UCSD-AML1 (cell line): ENCODE measurements at regions not wholly inside any gene's neighbourhood (a gene's known extent, or its start where the extent isn't known, plus 50 kb on each side); places are given as distances from the start of the nearest gene placed in this dataset.

Source experiments
- DNase-seq: peaks from one replicate; lab custom pipeline; 2025; ENCODE audit not compliant: unreplicated experiment; lab: John Stamatoyannopoulos, UW

DNA sequence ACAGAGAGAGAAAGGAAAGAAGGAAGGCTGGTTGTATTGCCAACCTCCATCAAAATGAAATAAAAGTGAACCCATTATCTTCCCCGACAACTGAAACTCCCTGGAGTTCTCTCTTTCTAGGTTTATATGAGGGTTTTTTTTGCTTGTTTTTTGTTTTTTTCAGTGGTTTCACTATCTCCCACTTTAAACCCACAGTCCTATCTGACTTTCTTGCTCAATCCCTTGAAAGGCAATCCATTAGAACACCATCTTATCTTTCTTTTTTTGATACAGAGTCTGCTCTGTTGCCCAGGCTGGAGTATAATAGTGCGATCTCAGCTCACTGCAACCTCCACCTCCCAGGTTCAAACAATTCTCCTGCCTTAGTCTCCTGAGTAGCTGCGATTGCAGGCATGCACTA lies 158.0 kb upstream of the MIR17HG start:
- DNase-seq = no peak

DNA sequence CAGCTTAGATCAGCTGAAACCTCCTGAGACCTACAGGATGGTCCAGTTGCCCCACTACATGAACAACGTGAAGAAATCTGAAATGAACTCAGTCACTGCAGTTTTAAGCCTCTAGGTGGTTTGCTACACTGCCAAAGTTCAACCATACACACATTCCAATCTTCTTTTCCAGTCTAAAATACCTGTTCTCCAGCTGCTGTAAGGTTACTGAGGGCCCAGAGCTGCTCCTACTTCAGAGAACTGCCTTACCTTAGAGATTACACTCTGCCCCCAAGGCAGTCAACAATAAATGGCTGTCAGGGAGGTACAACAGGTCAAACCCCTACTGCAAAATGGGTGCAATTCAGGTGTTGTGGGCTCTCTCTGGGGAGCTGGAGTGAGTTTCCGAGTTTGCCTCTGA lies 154.1 kb upstream of the MIR17HG start:
- no peak for DNase-seq

DNA sequence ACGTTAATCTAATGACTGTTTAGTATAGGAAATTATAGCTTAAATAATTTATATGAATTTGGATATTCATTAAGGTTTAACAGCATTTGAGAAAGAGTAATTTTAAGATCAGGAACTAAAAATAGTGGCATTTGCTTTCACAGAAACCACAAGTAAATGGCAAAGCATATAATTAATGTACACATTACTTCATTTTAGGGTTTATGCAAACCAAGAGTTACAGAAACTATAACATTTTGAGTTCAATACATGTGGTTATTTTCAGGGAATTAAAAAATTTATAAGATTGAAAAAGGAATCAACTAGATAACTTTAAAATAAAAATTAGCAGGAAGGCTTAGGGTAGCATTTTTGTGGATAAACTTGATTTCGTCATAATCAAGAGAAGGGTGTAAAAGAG lies 151.7 kb upstream of the MIR17HG start:
- DNase-seq = no peak

DNA sequence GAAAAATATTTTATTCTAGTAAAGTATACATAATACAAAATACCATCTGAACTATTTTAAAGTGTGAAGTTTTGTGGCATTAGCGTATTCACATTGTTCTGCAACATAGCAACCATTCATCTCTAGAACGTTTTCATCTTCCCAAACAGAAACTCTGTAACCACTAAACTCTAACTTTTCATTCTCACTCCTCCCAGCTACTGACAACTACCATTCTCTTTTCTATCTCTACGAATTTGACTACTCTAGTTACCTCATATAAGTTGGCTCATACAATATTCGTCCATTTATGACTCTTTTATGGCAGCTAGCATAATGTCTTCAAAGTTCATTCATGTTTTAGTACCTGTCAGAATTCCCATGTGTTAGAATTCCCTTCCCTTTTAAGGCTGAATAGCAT lies 150.5 kb upstream of the MIR17HG start:
- no peak for DNase-seq

GRCh38 chr13:91199866-91200265 lies 147.6 kb upstream of the MIR17HG start:
- no peak for DNase-seq

GRCh38 chr13:91200486-91200885 lies 147.0 kb upstream of the MIR17HG start:
- no peak for DNase-seq

GRCh38 chr13:91203430-91203829 lies 144.1 kb upstream of the MIR17HG start:
- DNase-seq = no peak

DNA sequence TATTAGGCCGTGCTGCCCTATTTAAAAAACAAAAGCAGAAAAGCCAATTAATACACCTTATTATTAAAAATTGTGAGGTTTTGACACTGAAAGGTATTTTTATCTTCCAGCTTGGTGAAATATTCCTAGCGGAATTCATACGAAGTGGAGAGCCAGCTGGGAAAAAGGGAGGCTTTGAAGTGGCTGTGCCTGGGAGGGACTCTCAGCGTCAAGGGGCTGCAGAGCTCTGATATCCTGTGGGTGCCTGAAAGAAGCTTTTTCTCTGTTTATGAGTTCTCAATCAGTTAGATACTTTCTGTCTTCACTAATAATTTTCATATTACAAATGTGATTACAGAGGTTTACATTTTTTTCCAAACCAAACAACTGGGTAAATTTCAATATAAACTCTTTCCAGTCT lies 140.2 kb upstream of the MIR17HG start:
- DNase-seq = no peak

DNA sequence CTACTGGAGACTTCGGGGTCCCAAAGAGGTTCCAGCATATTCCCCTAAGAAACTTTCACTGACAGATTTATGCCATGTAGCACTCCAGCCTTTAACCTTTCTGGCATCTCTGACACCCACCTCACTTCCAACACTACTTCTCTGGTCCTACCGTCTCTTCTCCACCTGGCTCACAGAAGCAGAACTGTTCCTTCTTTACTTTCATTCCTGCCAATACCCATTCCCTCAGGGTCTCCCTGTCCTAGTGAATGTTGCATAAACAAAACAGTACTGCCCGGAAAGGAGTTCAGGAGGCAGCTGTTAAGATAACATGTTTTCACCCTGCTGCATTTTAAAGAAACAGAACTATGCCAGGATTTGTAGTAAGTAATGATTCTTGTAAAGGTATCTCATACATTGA lies 136.0 kb upstream of the MIR17HG start:
- DNase-seq = peak; percentile 15

DNA sequence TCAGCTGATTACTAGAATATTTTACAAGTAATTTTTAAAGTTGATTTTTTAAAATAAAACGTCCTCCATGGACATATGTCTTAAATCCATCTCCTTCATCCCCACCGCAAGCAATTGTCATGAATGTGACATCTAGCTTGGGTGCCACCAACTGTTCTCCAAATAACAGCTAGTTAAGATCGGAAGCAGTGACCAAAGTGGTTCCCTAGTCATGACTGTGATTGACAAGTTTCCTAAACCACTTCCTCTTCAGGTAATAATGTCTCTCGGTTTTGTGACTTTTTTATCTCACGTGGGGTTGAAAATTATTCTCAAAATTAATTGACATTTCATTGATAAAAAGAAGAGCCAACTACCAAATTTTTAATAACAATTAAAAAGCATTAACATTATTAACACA lies 135.3 kb upstream of the MIR17HG start:
- peak; percentile 33 for DNase-seq

GRCh38 chr13:91214031-91214430 lies 133.5 kb upstream of the MIR17HG start:
- DNase-seq = no peak

DNA sequence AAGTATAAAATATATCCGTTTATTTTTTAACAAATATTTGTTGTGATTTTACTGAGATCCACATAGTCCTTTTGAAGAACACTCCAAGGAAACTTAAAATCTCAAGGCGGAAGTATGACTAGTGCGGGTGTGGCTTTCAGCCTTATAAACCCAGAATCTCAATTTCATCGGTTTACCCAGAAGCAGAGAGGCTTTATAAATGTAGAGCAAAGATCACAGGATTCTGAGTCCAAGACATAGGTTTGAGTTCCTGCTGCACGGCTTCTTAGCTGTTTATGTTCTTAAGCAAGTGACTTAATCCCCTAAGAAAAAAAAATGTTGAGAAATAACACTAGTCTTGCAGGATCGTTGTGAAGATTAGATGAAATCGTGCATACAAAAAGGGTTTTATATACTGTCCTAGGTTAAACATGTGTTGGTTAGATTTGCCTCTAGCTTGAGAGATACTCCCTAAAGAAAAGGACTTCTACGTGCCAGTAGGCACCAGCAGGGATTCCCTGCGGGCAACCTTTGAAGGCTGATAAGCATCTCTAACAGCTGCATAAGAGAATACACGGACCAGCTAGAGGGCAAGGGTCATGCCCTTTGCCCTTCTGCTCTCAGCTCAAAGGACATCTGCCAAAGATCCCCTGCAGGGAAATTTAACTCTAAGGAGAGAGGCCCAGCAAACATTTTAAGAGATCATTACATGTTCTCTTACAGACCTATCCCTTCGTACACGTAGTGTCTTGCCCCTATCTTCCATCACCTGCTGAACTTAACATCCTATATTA lies 130.4 kb upstream of the MIR17HG start:
- DNase-seq = no peak

GRCh38 chr13:91219201-91219600 lies 128.3 kb upstream of the MIR17HG start:
- DNase-seq = no peak

DNA sequence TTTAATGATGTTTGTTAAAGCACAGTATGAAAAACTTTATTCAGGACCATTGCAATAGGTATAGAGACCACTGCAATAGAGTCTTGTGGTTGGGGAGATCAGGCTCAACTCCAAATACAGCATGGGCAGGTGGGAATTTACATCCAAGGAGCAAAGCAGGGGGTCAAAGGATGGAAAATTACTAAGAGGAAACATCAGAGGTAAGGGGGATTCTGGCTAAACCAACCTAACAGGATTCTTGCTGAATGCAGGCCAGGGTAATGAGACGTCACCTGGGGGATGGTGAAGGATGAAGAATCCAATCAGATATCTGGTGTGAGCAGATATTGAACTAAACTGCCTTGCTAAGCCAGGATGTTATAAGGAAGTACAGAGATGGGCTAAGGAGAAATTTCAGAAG lies 126.6 kb upstream of the MIR17HG start:
- no peak for DNase-seq

- no peak for DNase-seq
Observed at GRCh38 chr13:91228108-91228507, 119.4 kb upstream of the MIR17HG start.

DNA sequence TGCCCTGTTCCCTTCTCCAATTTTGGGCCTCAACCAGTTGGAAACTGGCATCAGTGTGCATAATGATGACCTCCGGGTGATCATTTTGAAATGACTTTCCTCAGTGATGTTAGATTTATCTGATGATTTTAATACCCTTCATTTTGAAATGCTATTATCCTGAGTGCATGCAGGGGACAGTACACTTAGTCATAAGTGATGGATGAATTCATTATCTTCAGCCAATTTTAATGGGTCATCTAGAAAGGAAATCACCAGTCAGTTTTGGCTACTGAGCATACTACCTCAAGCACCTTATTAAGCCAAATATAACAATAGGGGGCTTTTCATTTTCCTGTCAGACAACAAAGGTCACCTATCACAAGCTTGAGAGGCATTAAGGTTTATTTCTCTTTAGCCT lies 118.5 kb upstream of the MIR17HG start:
- no peak for DNase-seq

- DNase-seq = no peak
Observed at GRCh38 chr13:91232716-91233115, 114.8 kb upstream of the MIR17HG start.

DNA sequence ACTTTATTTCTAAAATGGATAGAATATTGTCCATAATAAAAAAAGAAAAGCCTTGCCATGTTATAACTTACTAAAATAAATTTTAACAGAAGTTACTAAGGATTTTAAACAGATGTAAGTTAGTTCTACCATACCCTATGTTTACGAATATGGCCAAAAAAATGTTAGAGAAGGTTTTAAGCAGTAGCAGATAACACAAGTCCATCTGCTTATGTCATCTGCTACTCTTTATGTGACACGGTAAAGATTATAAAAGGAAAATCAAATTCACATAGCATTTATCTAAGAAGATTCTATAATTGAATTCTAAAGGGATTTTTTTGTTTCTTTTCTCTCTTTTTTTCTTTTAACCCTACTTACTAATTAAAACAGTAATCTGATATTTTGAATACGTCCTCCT lies 114.2 kb upstream of the MIR17HG start:
- DNase-seq = no peak

GRCh38 chr13:91236182-91236581 lies 111.3 kb upstream of the MIR17HG start:
- no peak for DNase-seq

DNA sequence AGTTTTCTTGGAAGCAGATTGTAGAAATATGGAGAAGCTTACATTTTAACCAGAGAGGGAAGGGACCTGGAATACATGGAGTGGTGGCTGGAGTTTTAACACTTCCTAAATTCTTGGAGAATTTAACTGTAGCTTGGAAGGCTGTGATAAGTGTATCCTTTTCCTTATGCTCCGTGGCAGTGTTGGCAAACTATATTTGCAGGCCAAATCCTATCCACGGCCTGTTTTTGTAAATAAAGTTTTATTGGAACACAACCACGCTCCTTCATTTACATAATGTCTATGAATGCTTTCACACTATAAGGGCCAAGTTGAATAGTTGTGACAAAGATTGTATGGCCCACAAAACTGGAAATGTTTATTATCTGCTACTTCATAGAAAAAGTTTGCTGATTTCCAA lies 110.6 kb upstream of the MIR17HG start:
- DNase-seq = no peak

- DNase-seq = no peak
Observed at GRCh38 chr13:91238036-91238435, 109.5 kb upstream of the MIR17HG start.

GRCh38 chr13:91240341-91240740 lies 107.1 kb upstream of the MIR17HG start:
- no peak for DNase-seq

DNA sequence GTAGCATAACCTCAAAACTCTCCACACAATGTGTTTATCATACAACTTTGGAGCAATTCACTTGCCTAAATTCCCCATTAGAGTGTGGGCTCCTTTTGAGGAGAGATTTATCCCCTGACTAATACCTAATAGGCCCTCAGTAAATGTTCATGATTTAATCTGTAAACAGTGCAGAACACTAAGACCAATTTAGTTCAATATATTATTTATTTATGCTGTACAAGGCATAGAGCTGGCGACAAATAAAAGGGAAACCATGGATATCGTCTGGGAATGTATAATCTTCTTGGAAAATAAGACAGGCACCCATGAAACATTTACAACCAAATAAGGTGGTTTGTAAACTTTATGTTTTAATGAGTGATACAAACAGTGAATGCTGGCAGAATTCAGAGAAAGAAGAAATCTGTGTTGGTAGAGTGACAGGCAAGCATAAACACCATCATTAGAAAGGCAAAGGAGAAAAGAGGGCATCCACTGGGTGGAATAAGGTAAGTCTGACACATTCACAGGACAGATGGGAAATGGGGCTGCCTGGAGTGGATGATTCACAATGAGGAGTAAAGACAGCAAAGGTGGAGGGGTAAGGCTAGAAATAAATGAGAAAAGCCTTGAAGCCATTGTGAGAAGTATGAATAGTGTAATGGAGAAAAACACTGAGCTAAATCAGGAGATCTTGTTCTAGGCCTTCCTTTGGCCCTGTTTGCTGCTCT lies 106.1 kb upstream of the MIR17HG start:
- no peak for DNase-seq
